ENCODE measurements at regions not wholly inside any gene's neighbourhood (a gene's known extent, or its start where the extent isn't known, plus 50 kb on each side); places are given as distances from the start of the nearest gene placed in this dataset.

DNA sequence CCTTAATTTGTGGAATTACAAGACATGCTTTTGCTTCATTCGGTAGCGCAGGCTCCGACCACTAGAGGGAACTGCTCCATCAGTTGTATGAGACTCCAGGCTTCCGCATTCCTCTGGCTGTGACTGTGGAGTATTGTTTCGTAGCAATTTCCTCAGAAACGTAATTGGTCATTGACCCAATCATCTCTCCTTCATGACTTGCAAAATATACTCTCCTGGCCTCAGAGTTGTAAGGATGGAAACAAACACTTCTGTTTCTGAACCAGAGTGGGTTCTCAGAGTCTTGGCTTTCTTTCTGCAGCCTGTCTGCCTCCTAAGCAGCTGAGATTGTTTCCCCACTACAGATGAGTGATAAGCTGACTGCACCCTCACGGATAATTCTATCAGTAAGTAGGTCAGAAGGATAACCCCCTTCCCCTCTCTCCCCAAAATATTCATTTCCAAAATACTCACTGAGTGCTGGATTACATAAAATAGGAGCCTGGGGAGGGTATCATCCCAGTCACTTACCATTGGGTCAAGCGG, 146.8 kb upstream of the ZC3H12C start:
- H3K27me3 ChIP-seq (ENCODE audit: insufficient read depth, low read length): no peaks in the 10 kb centered on the region
- H3K4me1 ChIP-seq (ENCODE audit: control insufficient read depth, insufficient read depth, low read length, unreplicated experiment): peaks cover 13% of the 10 kb centered on the region
- peak overlapping the region; percentile 65 for H3K4me3 ChIP-seq (ENCODE audit: low read depth, low read length)
- no peaks in the 10 kb centered on the region for H3K79me2 ChIP-seq (ENCODE audit: control insufficient read depth, insufficient read depth, low read length, unreplicated experiment)
- H3K36me3 ChIP-seq (ENCODE audit: insufficient read depth, low read length): 0 out of 2 replicates have a peak, but pooled peaks cover 3% of the 10 kb centered on the region
- H3K27ac ChIP-seq (ENCODE audit: low read depth, low read length): peak overlapping the region; percentile 89
- H2AFZ ChIP-seq (ENCODE audit: low read length, unreplicated experiment): peak overlapping the region; percentile 89

DNA sequence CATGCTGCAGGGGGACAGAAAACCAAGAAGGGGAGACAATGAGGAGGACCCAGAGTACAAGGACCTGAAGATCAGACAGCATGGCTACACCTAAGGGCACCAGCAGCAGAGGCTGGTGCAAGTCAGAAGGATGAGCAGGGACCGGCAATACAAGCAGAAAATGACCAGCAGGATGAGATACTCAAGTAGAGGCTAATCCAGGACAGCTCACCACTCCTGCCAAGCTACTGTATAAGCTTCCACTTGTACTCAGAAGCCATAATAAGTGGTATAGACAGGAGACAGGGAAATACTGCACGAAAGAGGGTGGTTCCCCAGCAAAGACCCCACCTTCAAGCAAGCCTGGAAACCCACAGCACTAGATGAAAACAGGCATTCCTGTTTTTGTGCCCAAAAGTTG, 138.7 kb upstream of the ZC3H12C start:
- H3K79me2 ChIP-seq (ENCODE audit: control insufficient read depth, insufficient read depth, low read length, unreplicated experiment): no peaks in the 10 kb centered on the region
- H3K4me3 ChIP-seq (ENCODE audit: low read depth, low read length): no peak overlapping the region
- H3K27ac ChIP-seq (ENCODE audit: low read depth, low read length): no peak overlapping the region
- H2AFZ ChIP-seq (ENCODE audit: low read length, unreplicated experiment): no peak overlapping the region
- peaks cover 10% of the 10 kb centered on the region for H3K4me1 ChIP-seq (ENCODE audit: control insufficient read depth, insufficient read depth, low read length, unreplicated experiment)
- no peaks in the 10 kb centered on the region for H3K27me3 ChIP-seq (ENCODE audit: insufficient read depth, low read length)
- 0 out of 2 replicates have a peak, but pooled peaks cover 3% of the 10 kb centered on the region for H3K36me3 ChIP-seq (ENCODE audit: insufficient read depth, low read length)

DNA sequence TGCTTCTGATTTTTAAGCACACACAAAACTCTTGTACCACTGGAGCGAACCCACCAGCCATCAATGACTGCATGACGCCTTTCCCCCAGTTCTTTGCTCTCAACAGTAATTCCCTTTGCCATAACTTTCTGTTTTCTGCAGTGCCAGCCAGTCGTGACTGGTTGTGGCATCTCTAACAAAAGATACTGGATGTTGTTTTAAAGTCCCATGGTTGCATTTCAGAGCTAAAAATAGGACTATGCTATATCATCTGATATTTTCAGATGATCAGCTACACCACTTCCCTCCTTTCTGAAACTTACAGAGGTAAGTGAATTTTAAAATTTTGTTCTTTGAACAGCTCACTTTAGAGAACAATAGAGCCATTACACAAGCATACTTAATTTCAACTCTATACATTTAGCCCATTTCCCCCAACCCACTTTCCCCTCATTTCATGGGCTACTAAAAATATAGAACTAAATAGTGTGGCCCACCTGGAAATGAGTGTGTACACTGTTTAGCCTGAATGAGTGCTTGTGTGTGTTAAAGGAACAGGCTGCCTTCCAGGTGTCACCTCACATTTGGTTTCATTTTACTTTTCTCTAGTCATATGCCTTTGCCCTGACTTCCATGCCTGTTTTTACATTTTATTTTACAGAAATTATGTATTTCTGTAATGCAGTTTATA, 136.9 kb upstream of the ZC3H12C start:
- Histone ChIP-seq H3K4me3 (ENCODE audit: low read depth, low read length) (peak overlapping the region; percentile 51), H3K27me3 (ENCODE audit: insufficient read depth, low read length) (no peaks in the 10 kb centered on the region), H2AFZ (ENCODE audit: low read length, unreplicated experiment) (peak overlapping the region; percentile 19), H3K36me3 (ENCODE audit: insufficient read depth, low read length) (no peaks in the 10 kb centered on the region), H3K79me2 (ENCODE audit: control insufficient read depth, insufficient read depth, low read length, unreplicated experiment) (no peaks in the 10 kb centered on the region), H3K27ac (ENCODE audit: low read depth, low read length) (no peak overlapping the region), H3K4me1 (ENCODE audit: control insufficient read depth, insufficient read depth, low read length, unreplicated experiment) (peaks cover 10% of the 10 kb centered on the region)

GRCh38 chr11:109957000-109957399, 136.2 kb upstream of the ZC3H12C start:
- Histone ChIP-seq H3K4me1 (ENCODE audit: control insufficient read depth, insufficient read depth, low read length, unreplicated experiment) (peaks cover 10% of the 10 kb centered on the region), H3K79me2 (ENCODE audit: control insufficient read depth, insufficient read depth, low read length, unreplicated experiment) (no peaks in the 10 kb centered on the region), H3K27me3 (ENCODE audit: insufficient read depth, low read length) (no peaks in the 10 kb centered on the region), H2AFZ (ENCODE audit: low read length, unreplicated experiment) (no peak overlapping the region), H3K4me3 (ENCODE audit: low read depth, low read length) (peak overlapping the region; percentile 51; the same call in 1 of the 2 replicates), H3K27ac (ENCODE audit: low read depth, low read length) (no peak overlapping the region), H3K36me3 (ENCODE audit: insufficient read depth, low read length) (no peaks in the 10 kb centered on the region)

GRCh38 chr11:109957601-109958000, 135.6 kb upstream of the ZC3H12C start:
- H3K27ac ChIP-seq (ENCODE audit: low read depth, low read length): no peak overlapping the region
- no peaks in the 10 kb centered on the region for H3K27me3 ChIP-seq (ENCODE audit: insufficient read depth, low read length)
- no peak overlapping the region for H2AFZ ChIP-seq (ENCODE audit: low read length, unreplicated experiment)
- no peak overlapping the region for H3K4me3 ChIP-seq (ENCODE audit: low read depth, low read length)
- H3K79me2 ChIP-seq (ENCODE audit: control insufficient read depth, insufficient read depth, low read length, unreplicated experiment): no peaks in the 10 kb centered on the region
- H3K36me3 ChIP-seq (ENCODE audit: insufficient read depth, low read length): no peaks in the 10 kb centered on the region
- H3K4me1 ChIP-seq (ENCODE audit: control insufficient read depth, insufficient read depth, low read length, unreplicated experiment): peaks cover 10% of the 10 kb centered on the region

GRCh38 chr11:109958131-109958820, 134.9 kb upstream of the ZC3H12C start:
- peaks cover 10% of the 10 kb centered on the region for H3K4me1 ChIP-seq (ENCODE audit: control insufficient read depth, insufficient read depth, low read length, unreplicated experiment)
- no peak overlapping the region for H3K4me3 ChIP-seq (ENCODE audit: low read depth, low read length)
- no peak overlapping the region for H2AFZ ChIP-seq (ENCODE audit: low read length, unreplicated experiment)
- no peaks in the 10 kb centered on the region for H3K36me3 ChIP-seq (ENCODE audit: insufficient read depth, low read length)
- no peak overlapping the region for H3K27ac ChIP-seq (ENCODE audit: low read depth, low read length)
- no peaks in the 10 kb centered on the region for H3K27me3 ChIP-seq (ENCODE audit: insufficient read depth, low read length)
- no peaks in the 10 kb centered on the region for H3K79me2 ChIP-seq (ENCODE audit: control insufficient read depth, insufficient read depth, low read length, unreplicated experiment)

DNA sequence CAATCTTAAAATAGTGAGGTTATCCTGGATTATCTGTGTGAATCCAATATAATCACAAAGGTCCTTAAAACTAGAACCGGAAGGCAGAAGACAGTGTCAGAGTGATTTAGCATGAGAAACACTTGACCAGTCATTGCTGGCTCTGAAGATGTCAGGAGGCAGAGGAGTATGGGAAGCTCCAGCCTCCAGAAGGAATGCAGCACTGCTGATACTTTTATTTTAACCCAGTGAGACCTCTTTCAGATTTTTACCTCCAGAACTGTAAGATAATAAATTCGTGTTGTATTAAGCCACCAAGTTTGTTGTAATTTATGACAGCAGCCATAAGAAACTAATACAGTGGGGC, 134.4 kb upstream of the ZC3H12C start:
- no peaks in the 10 kb centered on the region for H3K27me3 ChIP-seq (ENCODE audit: insufficient read depth, low read length)
- H3K27ac ChIP-seq (ENCODE audit: low read depth, low read length): no peak overlapping the region
- no peak overlapping the region for H3K4me3 ChIP-seq (ENCODE audit: low read depth, low read length)
- H3K79me2 ChIP-seq (ENCODE audit: control insufficient read depth, insufficient read depth, low read length, unreplicated experiment): no peaks in the 10 kb centered on the region
- peaks cover 10% of the 10 kb centered on the region for H3K4me1 ChIP-seq (ENCODE audit: control insufficient read depth, insufficient read depth, low read length, unreplicated experiment)
- no peak overlapping the region for H2AFZ ChIP-seq (ENCODE audit: low read length, unreplicated experiment)
- H3K36me3 ChIP-seq (ENCODE audit: insufficient read depth, low read length): no peaks in the 10 kb centered on the region

- Histone ChIP-seq H3K4me3 (ENCODE audit: low read depth, low read length) (no peak overlapping the region), H3K27me3 (ENCODE audit: insufficient read depth, low read length) (no peaks in the 10 kb centered on the region), H3K27ac (ENCODE audit: low read depth, low read length) (peak overlapping the region; percentile 20; the same call in 1 of the 2 replicates), H3K4me1 (ENCODE audit: control insufficient read depth, insufficient read depth, low read length, unreplicated experiment) (peaks cover 10% of the 10 kb centered on the region), H3K36me3 (ENCODE audit: insufficient read depth, low read length) (no peaks in the 10 kb centered on the region), H2AFZ (ENCODE audit: low read length, unreplicated experiment) (no peak overlapping the region), H3K79me2 (ENCODE audit: control insufficient read depth, insufficient read depth, low read length, unreplicated experiment) (no peaks in the 10 kb centered on the region)
Measured at GRCh38 chr11:109960831-109961230, 132.4 kb upstream of the ZC3H12C start.

DNA sequence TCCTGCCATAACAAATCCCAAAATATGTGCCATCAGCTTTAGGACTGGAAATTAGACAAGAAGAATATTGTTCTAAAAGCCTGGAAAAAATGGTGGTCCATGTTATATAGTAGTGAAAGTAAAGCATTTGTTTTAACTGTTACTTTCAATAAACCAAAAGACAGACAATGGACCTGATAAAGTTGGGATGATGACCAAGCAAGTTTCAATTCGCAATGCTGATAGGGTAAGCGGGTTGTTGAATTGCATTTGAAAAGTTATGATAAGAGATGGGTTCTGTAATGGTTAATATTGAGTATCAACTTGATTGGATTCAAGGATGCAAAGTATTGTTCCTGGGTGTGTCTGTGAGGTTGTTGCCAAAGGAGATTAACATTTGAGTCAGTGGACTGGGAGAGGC, 131.9 kb upstream of the ZC3H12C start:
- H3K36me3 ChIP-seq (ENCODE audit: insufficient read depth, low read length): no peaks in the 10 kb centered on the region
- H2AFZ ChIP-seq (ENCODE audit: low read length, unreplicated experiment): no peak overlapping the region
- H3K4me1 ChIP-seq (ENCODE audit: control insufficient read depth, insufficient read depth, low read length, unreplicated experiment): peaks cover 8% of the 10 kb centered on the region
- no peaks in the 10 kb centered on the region for H3K79me2 ChIP-seq (ENCODE audit: control insufficient read depth, insufficient read depth, low read length, unreplicated experiment)
- no peak overlapping the region for H3K4me3 ChIP-seq (ENCODE audit: low read depth, low read length)
- 0 out of 2 replicates have a peak overlapping the region, but pooled peaks have one; percentile 18 for H3K27ac ChIP-seq (ENCODE audit: low read depth, low read length)
- H3K27me3 ChIP-seq (ENCODE audit: insufficient read depth, low read length): no peaks in the 10 kb centered on the region

DNA sequence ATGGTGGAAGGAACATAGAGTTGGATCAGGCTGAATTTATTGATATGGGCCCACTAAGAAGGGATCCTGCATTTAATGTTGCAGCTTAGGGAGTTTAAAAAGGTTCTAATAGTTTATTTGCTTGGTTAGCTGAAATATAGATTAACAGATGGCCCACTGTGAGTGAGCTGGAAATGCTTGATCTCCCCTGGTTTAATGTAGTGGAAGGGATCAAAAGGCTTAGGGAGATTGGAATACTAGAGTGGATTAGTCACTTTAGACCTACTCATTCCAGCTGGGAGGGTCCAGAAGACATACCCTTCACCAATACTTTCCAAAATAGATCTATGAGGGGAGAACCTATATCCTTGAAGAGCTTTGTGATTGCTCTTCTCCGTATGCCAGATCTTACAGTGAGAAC, 130.1 kb upstream of the ZC3H12C start:
- Histone ChIP-seq H3K79me2 (ENCODE audit: control insufficient read depth, insufficient read depth, low read length, unreplicated experiment) (no peaks in the 10 kb centered on the region), H3K27ac (ENCODE audit: low read depth, low read length) (no peak overlapping the region), H3K27me3 (ENCODE audit: insufficient read depth, low read length) (no peaks in the 10 kb centered on the region), H3K4me3 (ENCODE audit: low read depth, low read length) (no peak overlapping the region), H3K4me1 (ENCODE audit: control insufficient read depth, insufficient read depth, low read length, unreplicated experiment) (no peaks in the 10 kb centered on the region), H3K36me3 (ENCODE audit: insufficient read depth, low read length) (no peaks in the 10 kb centered on the region), H2AFZ (ENCODE audit: low read length, unreplicated experiment) (no peak overlapping the region)

DNA sequence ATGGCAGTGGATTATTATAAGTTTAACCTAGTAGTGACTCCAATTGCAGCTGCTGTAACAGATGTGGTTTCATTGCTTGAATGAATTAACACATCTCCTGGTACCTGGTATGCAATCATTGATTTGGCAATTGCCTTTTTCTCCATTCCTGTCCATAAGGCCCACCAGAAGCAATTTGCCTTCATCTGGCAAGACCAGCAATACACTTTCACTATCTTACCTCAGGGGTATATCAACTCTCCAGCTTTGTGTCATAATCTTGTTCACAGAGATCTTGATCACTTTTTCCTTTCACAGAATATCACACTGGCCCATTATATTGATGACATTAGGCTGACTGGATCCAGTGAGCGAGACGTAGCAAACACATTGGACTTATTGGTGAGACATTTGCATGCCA, 128.7 kb upstream of the ZC3H12C start:
- Histone ChIP-seq H3K4me1 (ENCODE audit: control insufficient read depth, insufficient read depth, low read length, unreplicated experiment) (no peaks in the 10 kb centered on the region), H3K27ac (ENCODE audit: low read depth, low read length) (no peak overlapping the region), H3K4me3 (ENCODE audit: low read depth, low read length) (no peak overlapping the region), H3K79me2 (ENCODE audit: control insufficient read depth, insufficient read depth, low read length, unreplicated experiment) (no peaks in the 10 kb centered on the region), H2AFZ (ENCODE audit: low read length, unreplicated experiment) (no peak overlapping the region), H3K27me3 (ENCODE audit: insufficient read depth, low read length) (no peaks in the 10 kb centered on the region), H3K36me3 (ENCODE audit: insufficient read depth, low read length) (no peaks in the 10 kb centered on the region)

Data from ACC112 (cell line).